Upper lobe of right lung (tissue), 1 donor: ENCODE measurements at regions not wholly inside any gene's neighbourhood (a gene's known extent, or its start where the extent isn't known, plus 50 kb on each side); places are given as distances from the start of the nearest gene placed in this dataset.

ENCODE experiments used
- ATAC-seq: fragments of 200-7000 bp; cut with Tn5 transposase; one replicate; pipeline ENCODE4 v1.9.1; 2020; ENCODE audit warnings: mild to moderate bottlenecking, moderate library complexity
- DNase-seq: peaks from one replicate; pipeline ENCODE4 v3.0.0-alpha.2; 2020
- H3K27ac ChIP-seq: fragments of 200-600 bp; one replicate; pipeline ENCODE4 v1.8.0; 2022
- H3K27me3 ChIP-seq: fragments of 200-600 bp; one replicate; pipeline ENCODE4 v1.8.0; 2022; ENCODE audit warnings: mild to moderate bottlenecking
- H3K36me3 ChIP-seq: fragments of 200-600 bp; one replicate; pipeline ENCODE4 v1.8.0; 2022
- H3K4me1 ChIP-seq: fragments of 200-600 bp; one replicate; pipeline ENCODE4 v1.8.0; 2022
- H3K4me3 ChIP-seq: fragments of 200-600 bp; one replicate; pipeline ENCODE4 v1.8.0; 2022; ENCODE audit warnings: mild to moderate bottlenecking
- H3K9me3 ChIP-seq: fragments of 200-600 bp; one replicate; pipeline ENCODE4 v1.8.0; 2022
- CTCF ChIP-seq: fragments of 200-600 bp; IDR thresholded peaks from one replicate; pipeline ENCODE4 v1.8.0; 2022; ENCODE audit warnings: antibody characterized with exemption
- intact Hi-C: fragments of 100-400 bp; cut with DNase I; formaldehyde crosslinking; loops from one replicate; pipeline ENCODE4 v1.11.0; 2022
- donor health status: DM: no; HTN: yes; CAD: no; lungs with severe emphysema.

- DNase-seq = no peak
Observed at GRCh38 chr3:23028294-23028693, 174.8 kb upstream of the UBE2E2 start.

GRCh38 chr3:23029001-23029400, 174.1 kb upstream of the UBE2E2 start:
- ATAC-seq (no peak), DNase-seq (no peak)
- no peak for TF ChIP-seq CTCF
- no peaks in the 10 kb centered on the region for H3K9me3 ChIP-seq
- no peak overlapping the region for H3K27ac ChIP-seq
- no peaks in the 10 kb centered on the region for H3K27me3 ChIP-seq
- no peaks in the 10 kb centered on the region for H3K36me3 ChIP-seq
- intact Hi-C loops = no loop called here
- H3K4me3 ChIP-seq = no peak overlapping the region
- no peaks in the 10 kb centered on the region for H3K4me1 ChIP-seq

More at GRCh38 chr3:23028294-23028693, 174.8 kb upstream of the UBE2E2 start:
- Histone ChIP-seq H3K36me3 (no peaks in the 10 kb centered on the region), H3K27ac (no peak overlapping the region), H3K27me3 (no peaks in the 10 kb centered on the region), H3K4me3 (no peak overlapping the region), H3K9me3 (no peaks in the 10 kb centered on the region), H3K4me1 (no peaks in the 10 kb centered on the region)
- intact Hi-C loops = no loop called here
- no peak for TF ChIP-seq CTCF
- ATAC-seq = no peak

GRCh38 chr3:23035927-23036640, 167.0 kb upstream of the UBE2E2 start:
- no peak overlapping the region for H3K4me3 ChIP-seq
- intact Hi-C loops = no loop called here
- peaks cover 32% of the 10 kb centered on the region for H3K4me1 ChIP-seq
- TF ChIP-seq CTCF = no peak
- no peaks in the 10 kb centered on the region for H3K9me3 ChIP-seq
- H3K27me3 ChIP-seq = no peaks in the 10 kb centered on the region
- ATAC-seq = peak; percentile 39
- H3K27ac ChIP-seq = no peak overlapping the region
- DNase-seq = peak; percentile 68
- no peaks in the 10 kb centered on the region for H3K36me3 ChIP-seq

- Histone ChIP-seq H3K4me3 (no peak overlapping the region), H3K27me3 (no peaks in the 10 kb centered on the region), H3K4me1 (peaks cover 38% of the 10 kb centered on the region), H3K9me3 (no peaks in the 10 kb centered on the region), H3K36me3 (no peaks in the 10 kb centered on the region), H3K27ac (peak overlapping the region; percentile 25)
- DNase-seq = no peak
- intact Hi-C loops = no loop called here
- no peak for TF ChIP-seq CTCF
- peak; percentile 58 for ATAC-seq
Observed at GRCh38 chr3:23036728-23037127, 166.4 kb upstream of the UBE2E2 start.

- no peaks in the 10 kb centered on the region for H3K27me3 ChIP-seq
- no peak overlapping the region for H3K4me3 ChIP-seq
- H3K4me1 ChIP-seq = peaks cover 42% of the 10 kb centered on the region
- no peak for TF ChIP-seq CTCF
- DNase-seq (no peak), ATAC-seq (no peak)
- no peaks in the 10 kb centered on the region for H3K9me3 ChIP-seq
- H3K36me3 ChIP-seq = no peaks in the 10 kb centered on the region
- H3K27ac ChIP-seq = no peak overlapping the region
- intact Hi-C loops = no loop called here
Observed at GRCh38 chr3:23038471-23038870, 164.7 kb upstream of the UBE2E2 start.
